Type B pancreatic cell (in vitro differentiated cells): ENCODE measurements at regions not wholly inside any gene's neighbourhood (a gene's known extent, or its start where the extent isn't known, plus 50 kb on each side); places are given as distances from the start of the nearest gene placed in this dataset.
"Not testable (repeated sequence)": the region's sequence is repeated elsewhere in the genome, so short reads cannot be mapped to it uniquely, and the experiment has no call there.

Source experiments
- DNase-seq: peaks from one replicate; pipeline ENCODE4 v3.0.0; 2021; ENCODE audit warnings: mixed read lengths; ENCODE audit not compliant: unreplicated experiment; ENCODE audit errors: extremely low spot score
- H3K27ac Mint-ChIP-seq: 2 replicates; pipeline ENCODE4 v1.8.0; 2021; ENCODE audit warnings: mild to moderate bottlenecking, mixed read lengths
- H3K27me3 Mint-ChIP-seq: 2 replicates; pipeline ENCODE4 v1.8.0; 2021; ENCODE audit warnings: mixed read lengths
- H3K36me3 Mint-ChIP-seq: 2 replicates; pipeline ENCODE4 v1.8.0; 2021; ENCODE audit warnings: mixed read lengths
- H3K4me1 Mint-ChIP-seq: one replicate; pipeline ENCODE4 v1.8.0; 2021; ENCODE audit warnings: mixed read lengths; ENCODE audit not compliant: unreplicated experiment
- H3K4me3 Mint-ChIP-seq: 2 replicates; pipeline ENCODE4 v1.8.0; 2021; ENCODE audit warnings: mild to moderate bottlenecking, mixed read lengths
- H3K9me3 Mint-ChIP-seq: 2 replicates; pipeline ENCODE4 v1.8.0; 2021; ENCODE audit warnings: mixed read lengths
- TF ChIP-seq, protein P1 (sequence below): fragments of 200-600 bp; sonication (generic); conservative IDR thresholded peaks from 2 replicates; pipeline ENCODE4 v1.5.0; 2021; ENCODE audit warnings: antibody characterized with exemption, mild to moderate bottlenecking

GRCh38 chr3:98711426-98711825 is 51.7 kb upstream of the ST3GAL6 start:
- TF ChIP-seq, protein P1, sequence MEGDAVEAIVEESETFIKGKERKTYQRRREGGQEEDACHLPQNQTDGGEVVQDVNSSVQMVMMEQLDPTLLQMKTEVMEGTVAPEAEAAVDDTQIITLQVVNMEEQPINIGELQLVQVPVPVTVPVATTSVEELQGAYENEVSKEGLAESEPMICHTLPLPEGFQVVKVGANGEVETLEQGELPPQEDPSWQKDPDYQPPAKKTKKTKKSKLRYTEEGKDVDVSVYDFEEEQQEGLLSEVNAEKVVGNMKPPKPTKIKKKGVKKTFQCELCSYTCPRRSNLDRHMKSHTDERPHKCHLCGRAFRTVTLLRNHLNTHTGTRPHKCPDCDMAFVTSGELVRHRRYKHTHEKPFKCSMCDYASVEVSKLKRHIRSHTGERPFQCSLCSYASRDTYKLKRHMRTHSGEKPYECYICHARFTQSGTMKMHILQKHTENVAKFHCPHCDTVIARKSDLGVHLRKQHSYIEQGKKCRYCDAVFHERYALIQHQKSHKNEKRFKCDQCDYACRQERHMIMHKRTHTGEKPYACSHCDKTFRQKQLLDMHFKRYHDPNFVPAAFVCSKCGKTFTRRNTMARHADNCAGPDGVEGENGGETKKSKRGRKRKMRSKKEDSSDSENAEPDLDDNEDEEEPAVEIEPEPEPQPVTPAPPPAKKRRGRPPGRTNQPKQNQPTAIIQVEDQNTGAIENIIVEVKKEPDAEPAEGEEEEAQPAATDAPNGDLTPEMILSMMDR, result no peak
- peak overlapping the region; percentile 66 for H3K4me3 Mint-ChIP-seq
- H3K4me1 Mint-ChIP-seq, result peaks cover 23% of the 10 kb centered on the region
- no peaks in the 10 kb centered on the region for H3K27me3 Mint-ChIP-seq
- H3K36me3 Mint-ChIP-seq, result no peaks in the 10 kb centered on the region
- H3K27ac Mint-ChIP-seq, result peak overlapping the region; percentile 17
- no peaks in the 10 kb centered on the region for H3K9me3 Mint-ChIP-seq
- DNase-seq, result no peak

- TF ChIP-seq, protein P1, result no peak
- no peak overlapping the region for H3K27ac Mint-ChIP-seq
These were observed 50.4 kb upstream of the ST3GAL6 start for GRCh38 chr3:98712726-98713125.

GRCh38 chr3:98713332-98713731 is 49.8 kb upstream of the ST3GAL6 start:
- not testable (repeated sequence) for H3K9me3 Mint-ChIP-seq, H3K27me3 Mint-ChIP-seq, H3K4me3 Mint-ChIP-seq, DNase-seq, H3K36me3 Mint-ChIP-seq, H3K27ac Mint-ChIP-seq
- H3K4me1 Mint-ChIP-seq, result peaks cover 23% of the 10 kb centered on the region

More at GRCh38 chr3:98712726-98713125, 50.4 kb upstream of the ST3GAL6 start:
- Mint-ChIP-seq H3K36me3 (no peaks in the 10 kb centered on the region), H3K27me3 (no peaks in the 10 kb centered on the region), H3K4me1 (peaks cover 23% of the 10 kb centered on the region), H3K4me3 (no peak overlapping the region), H3K9me3 (no peaks in the 10 kb centered on the region)
- no peak for DNase-seq
